HUDEP-2 (cell line): ENCODE measurements at regions not wholly inside any gene's neighbourhood (a gene's known extent, or its start where the extent isn't known, plus 50 kb on each side); places are given as distances from the start of the nearest gene placed in this dataset.

Experiments
- DNase-seq, 76 experiments: peaks; one replicate each; lab custom pipeline; 2025; ENCODE audit not compliant: unreplicated experiment in 76 of 76; lab: John Stamatoyannopoulos, UW

GRCh38 chr1:87898431-87898830 is 569.8 kb downstream of the LMO4 start:
- no peak for DNase-seq

- DNase-seq = no peak
Observed at GRCh38 chr1:87899017-87899416, 570.3 kb downstream of the LMO4 start.

GRCh38 chr1:87899746-87900145 is 571.1 kb downstream of the LMO4 start:
- DNase-seq = no peak

GRCh38 chr1:87902830-87903229 is 574.1 kb downstream of the LMO4 start:
- no peak for DNase-seq

- DNase-seq = no peak
Observed at GRCh38 chr1:87903242-87903641, 574.6 kb downstream of the LMO4 start.

- no peak for DNase-seq
Observed at GRCh38 chr1:87904651-87905050, 576.0 kb downstream of the LMO4 start.

- no peak for DNase-seq
Observed at GRCh38 chr1:87905651-87906050, 577.0 kb downstream of the LMO4 start.

- no peak for DNase-seq
Observed at GRCh38 chr1:87906078-87906477, 577.4 kb downstream of the LMO4 start.

- no peak for DNase-seq
Observed at GRCh38 chr1:87913361-87913760, 584.7 kb downstream of the LMO4 start.

- no peak for DNase-seq
Observed at GRCh38 chr1:87914396-87914795, 585.7 kb downstream of the LMO4 start.

- DNase-seq = no peak
Observed at GRCh38 chr1:87915771-87916170, 587.1 kb downstream of the LMO4 start.

- DNase-seq = no peak
Observed at GRCh38 chr1:87916965-87917364, 588.3 kb downstream of the LMO4 start.

GRCh38 chr1:87918398-87918797 is 589.7 kb downstream of the LMO4 start:
- DNase-seq = no peak

GRCh38 chr1:87922885-87923284 is 594.2 kb downstream of the LMO4 start:
- DNase-seq = no peak

- DNase-seq = no peak
Observed at GRCh38 chr1:87926131-87926830, 597.6 kb downstream of the LMO4 start.

- DNase-seq = no peak
Observed at GRCh38 chr1:87926921-87927320, 598.2 kb downstream of the LMO4 start.

GRCh38 chr1:87927391-87928280 is 599.0 kb downstream of the LMO4 start:
- no peak for DNase-seq

GRCh38 chr1:87928623-87929022 is 599.9 kb downstream of the LMO4 start:
- DNase-seq = no peak

- no peak for DNase-seq
Observed at GRCh38 chr1:87929906-87930305, 601.2 kb downstream of the LMO4 start.

GRCh38 chr1:87930796-87931195 is 602.1 kb downstream of the LMO4 start:
- no peak for DNase-seq

- no peak for DNase-seq
Observed at GRCh38 chr1:87933171-87933570, 604.5 kb downstream of the LMO4 start.

GRCh38 chr1:87935130-87935529 is 606.5 kb downstream of the LMO4 start:
- no peak for DNase-seq
